ENCODE measurements at regions not wholly inside any gene's neighbourhood (a gene's known extent, or its start where the extent isn't known, plus 50 kb on each side); places are given as distances from the start of the nearest gene placed in this dataset.
"Not testable (repeated sequence)": the region's sequence is repeated elsewhere in the genome, so short reads cannot be mapped to it uniquely, and the experiment has no call there.

- DNase-seq: no peak
Measured at GRCh38 chr6:92011681-92012245, 1407.6 kb downstream of the EPHA7 start.

- DNase-seq: no peak
Measured at GRCh38 chr6:92008757-92009502, 1410.4 kb downstream of the EPHA7 start.

- no peak for DNase-seq
Measured at GRCh38 chr6:92000112-92000511, 1413.2 kb upstream of the MAP3K7 start.

GRCh38 chr6:91994787-91995186, 1407.9 kb upstream of the MAP3K7 start:
- DNase-seq: no peak

DNA sequence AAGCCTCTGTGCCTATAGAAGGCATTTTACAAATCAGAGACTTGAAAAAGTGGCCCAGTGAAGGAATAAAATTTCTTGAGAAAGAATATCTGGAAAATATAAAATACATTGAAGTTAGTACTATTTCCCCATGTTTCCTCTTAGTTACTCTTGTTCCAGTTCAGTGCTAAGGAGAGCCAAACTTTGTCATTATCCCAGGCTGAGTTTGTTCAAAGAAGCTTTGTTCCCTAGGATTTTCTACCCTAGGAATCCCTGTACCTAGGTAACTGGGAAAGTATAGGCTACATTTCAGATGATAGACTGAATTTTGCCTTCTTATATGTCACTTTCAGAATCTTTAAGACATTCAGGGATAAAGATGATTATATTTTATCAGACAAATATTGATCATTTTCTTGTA, 1395.7 kb upstream of the MAP3K7 start:
- no peak for DNase-seq

DNA sequence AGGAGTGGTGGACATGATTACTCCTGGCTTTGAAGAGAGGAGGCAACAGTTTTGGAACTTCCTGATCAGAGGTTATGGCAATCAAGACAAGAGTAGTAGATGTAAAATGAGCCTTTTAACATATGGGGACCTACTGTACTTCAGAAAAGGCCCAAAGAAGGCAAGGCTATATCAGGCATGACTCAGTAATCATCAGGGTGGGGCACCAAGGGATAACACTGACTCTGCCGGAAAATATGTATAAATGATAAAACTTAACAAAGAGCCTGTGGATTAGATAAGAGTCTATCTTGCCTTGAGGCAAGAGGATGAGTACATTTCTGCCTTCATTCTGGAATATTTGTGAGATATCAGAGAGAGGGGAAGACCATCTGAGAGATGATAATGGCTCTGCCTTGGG, 1389.9 kb upstream of the MAP3K7 start:
- DNase-seq: no peak

DNA sequence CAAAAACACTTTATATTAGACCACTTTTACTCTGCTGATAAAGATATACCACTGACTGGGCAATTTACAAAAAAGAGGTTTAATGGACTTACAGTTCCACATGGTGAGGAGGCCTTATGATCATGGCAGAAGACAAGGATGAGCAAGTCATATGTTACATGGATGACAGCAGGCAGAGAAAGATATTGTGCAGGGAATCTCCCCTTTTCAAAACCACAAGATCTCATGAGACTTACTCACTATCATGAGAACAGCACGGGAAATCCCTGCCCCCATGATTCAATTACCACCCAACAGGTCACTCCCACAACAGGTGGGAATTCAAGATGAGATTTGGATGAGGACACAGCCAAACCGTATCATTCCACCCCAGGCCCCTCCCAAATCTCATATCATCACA, 1383.8 kb upstream of the MAP3K7 start:
- no peak for DNase-seq

GRCh38 chr6:91965872-91966271, 1379.0 kb upstream of the MAP3K7 start:
- no peak for DNase-seq

- DNase-seq: no peak
Measured at GRCh38 chr6:91961671-91962070, 1374.8 kb upstream of the MAP3K7 start.

DNA sequence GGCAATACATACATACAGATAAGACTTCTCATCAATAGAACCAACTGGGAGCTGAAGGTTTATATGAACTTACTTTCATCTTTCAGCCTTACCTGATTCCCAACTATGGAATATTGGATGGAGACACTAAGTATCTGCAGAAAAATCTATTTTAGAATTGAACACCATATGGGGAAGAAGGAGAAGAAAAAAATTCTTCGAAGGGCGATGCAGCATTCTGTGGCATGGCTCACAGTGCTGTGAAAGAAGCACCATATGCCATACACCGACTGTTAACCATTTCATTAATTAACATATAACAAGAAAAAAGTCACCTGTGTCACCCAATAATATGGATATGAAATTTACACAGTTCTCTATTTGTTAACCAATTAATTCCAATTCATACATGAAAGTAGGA, 1374.4 kb upstream of the MAP3K7 start:
- DNase-seq: no peak

GRCh38 chr6:91941838-91942237, 1355.0 kb upstream of the MAP3K7 start:
- DNase-seq: no peak

DNA sequence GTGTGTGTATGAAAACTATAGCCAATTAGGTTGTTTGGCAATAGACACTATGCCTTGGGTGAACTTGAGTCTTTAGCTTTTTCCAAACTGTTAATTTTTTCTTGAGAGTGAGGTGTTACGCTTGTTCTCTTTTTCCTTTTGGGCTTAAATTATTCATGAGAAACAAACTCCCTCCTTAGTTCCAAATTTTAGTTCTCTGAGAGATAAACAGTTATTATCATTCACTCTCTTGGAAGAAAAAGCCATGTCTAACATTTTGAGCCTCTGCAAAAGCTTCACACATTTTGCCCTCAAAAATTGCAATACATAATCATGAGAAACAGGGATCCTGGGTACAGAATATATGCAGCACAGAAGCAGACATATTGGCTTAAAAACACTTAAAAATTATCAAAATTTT, 1353.9 kb upstream of the MAP3K7 start:
- DNase-seq: no peak

DNA sequence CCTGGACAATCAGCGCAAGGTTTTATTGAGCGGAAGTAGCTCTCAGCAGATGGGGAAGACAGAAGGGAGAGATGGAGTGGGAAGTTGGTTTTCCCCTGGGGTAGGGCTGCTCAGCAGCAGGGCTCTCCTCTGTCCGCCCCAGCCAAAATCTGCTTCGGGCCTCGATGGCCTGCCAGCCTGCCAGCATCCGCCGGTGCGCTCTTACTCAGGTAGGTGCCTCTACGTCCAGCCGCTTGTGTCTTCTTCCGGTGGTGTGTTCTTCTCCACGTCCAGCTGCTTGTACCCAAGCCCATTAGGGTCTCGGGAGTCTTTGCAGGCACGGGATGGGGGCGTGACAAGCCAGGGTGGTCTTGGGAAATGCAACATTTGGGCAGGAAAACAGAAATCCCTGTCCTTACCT, 1340.0 kb upstream of the MAP3K7 start:
- DNase-seq: no peak

GRCh38 chr6:91926361-91926760, 1339.5 kb upstream of the MAP3K7 start:
- DNase-seq: no peak

DNA sequence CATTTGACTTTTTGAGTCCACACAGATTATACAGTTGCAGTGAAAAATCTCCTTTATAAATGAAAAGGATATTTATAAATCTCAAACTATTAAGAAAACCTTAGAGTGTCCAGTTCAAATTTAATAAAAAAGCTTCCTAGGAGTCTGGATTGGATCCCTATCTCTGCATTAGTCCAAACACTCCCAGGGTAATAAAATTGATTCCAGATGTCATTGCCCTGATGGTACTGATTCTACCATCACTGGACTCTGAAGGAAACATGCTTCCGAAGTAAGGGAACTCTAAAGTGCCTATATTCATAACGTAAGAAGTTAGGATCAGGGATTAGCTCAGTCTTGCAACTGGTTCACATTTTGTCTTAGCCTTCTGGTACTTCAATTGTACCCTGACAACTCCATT, 1325.1 kb upstream of the MAP3K7 start:
- DNase-seq: no peak

DNA sequence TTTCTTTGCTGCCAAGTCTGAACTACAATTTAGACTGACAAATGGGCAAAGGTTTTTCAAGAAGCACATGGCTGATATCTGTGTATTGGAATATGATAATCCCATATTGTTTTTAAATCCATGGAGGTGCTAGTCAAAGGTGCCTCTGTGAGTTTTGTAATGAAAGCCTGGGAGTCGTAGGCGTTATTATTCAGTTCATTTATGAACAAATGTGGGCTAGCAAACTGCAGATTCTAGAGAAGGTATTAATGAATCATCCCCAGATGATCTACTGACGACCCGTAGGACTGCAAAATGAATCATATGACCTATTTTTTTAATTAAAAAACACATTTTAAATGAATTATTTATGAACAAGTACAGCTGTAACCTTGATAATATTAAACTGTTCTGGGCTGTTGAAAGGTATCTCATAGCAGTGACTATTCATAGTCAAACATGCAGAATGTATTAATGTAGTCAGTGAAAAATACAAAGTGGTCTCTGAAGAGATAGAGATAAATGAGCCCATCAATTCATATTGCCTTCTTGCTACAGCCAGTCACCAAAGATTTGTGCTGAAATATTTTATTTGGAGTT, 1317.8 kb upstream of the MAP3K7 start:
- no peak for DNase-seq

- DNase-seq: no peak
Measured at GRCh38 chr6:91895599-91896285, 1308.9 kb upstream of the MAP3K7 start.

GRCh38 chr6:91886183-91886795, 1299.4 kb upstream of the MAP3K7 start:
- DNase-seq: no peak

DNA sequence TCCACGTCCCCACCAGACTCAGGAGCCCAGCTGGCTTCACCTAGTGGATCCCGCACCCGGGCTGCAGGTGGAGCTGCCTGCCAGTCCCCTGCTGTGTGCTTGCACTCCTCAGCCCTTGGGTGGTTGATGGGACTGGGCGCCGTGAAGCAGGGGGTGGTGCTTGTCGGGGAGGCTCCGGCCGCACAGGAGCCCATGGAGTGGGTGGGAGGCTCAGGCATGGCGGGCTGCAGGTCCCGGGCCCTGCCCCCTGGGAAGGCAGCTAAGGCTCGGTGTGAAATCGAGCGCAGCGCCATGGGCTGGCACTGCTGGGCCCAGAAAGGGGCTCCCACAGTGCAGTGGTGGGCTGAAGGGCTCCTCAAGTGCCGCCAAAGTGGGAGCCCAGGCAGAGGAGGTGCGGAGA, 1294.9 kb upstream of the MAP3K7 start:
- DNase-seq: not testable (repeated sequence)

DNA sequence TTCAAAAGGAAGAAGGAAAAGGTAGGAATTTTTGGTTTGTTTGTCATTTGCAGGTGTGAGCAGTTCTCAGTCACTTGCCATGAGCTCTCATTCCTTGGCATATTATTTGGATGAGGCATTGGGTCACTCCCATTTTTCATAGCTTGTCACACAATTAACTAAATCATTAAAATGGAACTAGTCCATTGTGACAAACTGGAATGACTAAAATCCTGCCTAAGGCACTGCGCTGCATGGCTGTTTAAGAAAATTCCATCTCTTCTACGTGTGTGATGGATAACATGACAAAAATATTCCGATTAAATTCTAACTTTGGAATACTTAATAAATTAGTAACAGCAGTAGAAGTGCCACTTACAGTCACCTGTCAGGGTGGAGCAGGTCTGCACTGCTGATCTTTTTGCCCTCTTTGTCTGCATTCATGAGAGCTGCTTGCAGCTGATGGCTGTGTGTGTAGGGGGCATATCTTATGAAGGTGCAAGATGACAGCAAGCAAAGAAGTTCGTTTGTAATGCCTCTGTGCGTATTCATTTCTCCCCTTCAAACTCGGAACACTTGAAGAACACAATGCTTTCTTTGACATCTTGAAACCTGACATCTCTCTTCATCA, 1292.6 kb upstream of the MAP3K7 start:
- DNase-seq: no peak

- DNase-seq: no peak
Measured at GRCh38 chr6:91877994-91878393, 1291.1 kb upstream of the MAP3K7 start.

- no peak for DNase-seq
Measured at GRCh38 chr6:91874971-91875370, 1288.1 kb upstream of the MAP3K7 start.

- no peak for DNase-seq
Measured at GRCh38 chr6:91868539-91869202, 1281.8 kb upstream of the MAP3K7 start.
